GM12878 (cell line): ENCODE measurements at regions not wholly inside any gene's neighbourhood (a gene's known extent, or its start where the extent isn't known, plus 50 kb on each side); places are given as distances from the start of the nearest gene placed in this dataset.

ENCODE experiments used
- ATAC-seq: fragments of 200-7000 bp; cut with Tn5 transposase; 3 replicates; pipeline ENCODE4 v1.9.1; 2020; ENCODE audit warnings: mild to moderate bottlenecking, moderate library complexity
- BruUV-seq: library from RNA; stranded (reverse); fragments of 400-500 nt; replicated peaks from 2 replicates; lab custom pipeline; 2021; lab: Mats Ljungman, UMichigan
- CTCF ChIA-PET: fragments of 300-600 bp; sonication (Branson Sonifier 250); formaldehyde crosslinking; extraction: SDS; loops from one replicate; lab custom pipeline; 2021; ENCODE audit warnings: inconsistent platforms; lab: Yijun Ruan, JAX
- POLR2A ChIA-PET: fragments of 350-600 bp; formaldehyde crosslinking; extraction: SDS; loops from one replicate; lab custom pipeline; 2021; ENCODE audit warnings: inconsistent platforms; lab: Charles Lee
- RAD21 ChIA-PET: fragments of 300-600 bp; sonication (Branson Sonifier 250); formaldehyde crosslinking; loops from one replicate; lab custom pipeline; 2023; ENCODE audit warnings: antibody characterized with exemption; ENCODE audit not compliant: unreplicated experiment; lab: Charles Lee
- SMC1A ChIA-PET: fragments of 300-600 bp; sonication (Branson Sonifier 250); formaldehyde crosslinking; loops from one replicate; lab custom pipeline; 2023; ENCODE audit not compliant: unreplicated experiment, uncharacterized antibody; lab: Charles Lee
- DNase-seq: peaks from one replicate; pipeline ENCODE4 v3.0.0-alpha.2; 2011; ENCODE audit warnings: low read depth, low spot score
- FAIRE-seq: peaks from 3 replicates; lab custom pipeline; 2011; peaks lifted over from hg19 to GRCh38; lab: Jason Lieb, UNC
- H2AFZ ChIP-seq: 2 replicates; pipeline ENCODE4 v1.6.0; 2011; ENCODE audit warnings: low read depth, low read length, control low read depth; ENCODE audit not compliant: control insufficient read depth
- H3K27ac ChIP-seq: 2 replicates; pipeline ENCODE4 v1.5.1; 2011; ENCODE audit warnings: control low read depth; ENCODE audit not compliant: control insufficient read depth, insufficient read depth
- H3K27me3 ChIP-seq, 2 experiments: replicated peaks in 1 of 2; 2 replicates each; pipeline versions ENCODE4 v1.6.0 to v1.6.1; 2011; ENCODE audit warnings: low read length in 1 of 2; ENCODE audit not compliant: control insufficient read depth in 2 of 2, insufficient read depth in 2 of 2
- H3K36me3 ChIP-seq, 2 experiments: 2 replicates each; pipeline ENCODE4 v1.5.1; 2011; ENCODE audit warnings: low read length in 1 of 2; ENCODE audit not compliant: control insufficient read depth in 2 of 2, insufficient read depth in 2 of 2
- H3K4me1 ChIP-seq: 2 replicates; pipeline ENCODE4 v1.6.1; 2011; ENCODE audit warnings: mild to moderate bottlenecking, low read length, moderate library complexity, mixed read lengths; ENCODE audit not compliant: control insufficient read depth, insufficient read depth
- H3K4me2 ChIP-seq: 2 replicates; pipeline ENCODE4 v1.6.0; 2011; ENCODE audit warnings: control low read depth; ENCODE audit not compliant: control insufficient read depth, insufficient read depth
- H3K4me3 ChIP-seq: fragments of 200-600 bp; sonication (generic); 2 replicates; pipeline ENCODE4 v1.5.1; 2016
- H3K79me2 ChIP-seq: 2 replicates; pipeline ENCODE4 v1.6.0; 2011; ENCODE audit warnings: low read length; ENCODE audit not compliant: control insufficient read depth, insufficient read depth
- H3K9ac ChIP-seq: 2 replicates; pipeline ENCODE4 v1.8.0; 2011; ENCODE audit warnings: low read length, control low read depth, mixed read lengths; ENCODE audit not compliant: control insufficient read depth, insufficient read depth
- H3K9me3 ChIP-seq: replicated peaks from 3 replicates; pipeline ENCODE4 v1.5.1; 2011; ENCODE audit warnings: mild to moderate bottlenecking, low read length; ENCODE audit not compliant: control insufficient read depth, insufficient read depth
- H4K20me1 ChIP-seq: 2 replicates; pipeline ENCODE4 v1.6.0; 2011; ENCODE audit not compliant: control insufficient read depth, insufficient read depth
- CREB1 ChIP-seq: IDR thresholded peaks from 2 replicates; pipeline ENCODE4 v1.6.1; 2012; ENCODE audit warnings: low read depth, mild to moderate bottlenecking, inconsistent platforms
- JUNB ChIP-seq: IDR thresholded peaks from 2 replicates; pipeline ENCODE4 v1.6.1; 2016; ENCODE audit warnings: antibody characterized with exemption, mild to moderate bottlenecking
- WGBS: methylation state at CpG from one replicate; pipeline ENCODE4 v1.1.6; 2016; ENCODE audit warnings: low lambda C conversion rate; ENCODE audit not compliant: insufficient replicate concordance, insufficient coverage; ENCODE audit errors: missing lambda C conversion rate; 5-methylcytosine and 5-hydroxymethylcytosine counted together
- in situ Hi-C: fragments of 300-500 bp; cut with MboI; formaldehyde crosslinking; loops from 9 replicates; pipeline ENCODE4 v1.14.3; 2018; ENCODE audit warnings: mixed read lengths
- intact Hi-C: fragments of 100-400 bp; cut with micrococcal nuclease; formaldehyde crosslinking; loops from one replicate; pipeline ENCODE4 v1.14.2; 2022; ENCODE audit not compliant: unreplicated experiment
- TF ChIP-seq, protein P1 (sequence below): fragments of 450-650 bp; formaldehyde crosslinking; IDR thresholded peaks from 2 replicates; pipeline ENCODE4 v1.4.0; 2020; ENCODE audit warnings: mild to moderate bottlenecking, moderate library complexity

DNA sequence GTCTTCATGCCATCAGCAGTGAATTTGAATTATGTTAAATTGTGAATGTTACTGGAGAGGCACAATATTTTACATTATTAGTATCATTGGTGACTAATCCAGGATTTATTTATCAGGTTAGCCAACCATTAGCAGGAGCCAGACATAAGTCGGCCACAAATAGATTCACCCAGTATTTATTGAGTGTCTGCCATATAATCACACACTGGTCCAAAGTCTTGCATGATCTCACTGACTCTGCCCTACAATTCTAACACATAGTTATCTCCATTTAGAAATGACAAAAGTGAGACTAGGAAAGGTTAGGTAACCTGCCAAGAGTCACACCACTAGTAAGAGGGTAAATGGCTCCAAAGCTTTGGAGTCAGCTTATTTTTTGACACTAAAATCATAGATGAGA, 179.6 kb downstream of the BLID start (continued):
- no peak for TF ChIP-seq CREB1
- TF ChIP-seq, all 136 proteins: peak for 0

DNA sequence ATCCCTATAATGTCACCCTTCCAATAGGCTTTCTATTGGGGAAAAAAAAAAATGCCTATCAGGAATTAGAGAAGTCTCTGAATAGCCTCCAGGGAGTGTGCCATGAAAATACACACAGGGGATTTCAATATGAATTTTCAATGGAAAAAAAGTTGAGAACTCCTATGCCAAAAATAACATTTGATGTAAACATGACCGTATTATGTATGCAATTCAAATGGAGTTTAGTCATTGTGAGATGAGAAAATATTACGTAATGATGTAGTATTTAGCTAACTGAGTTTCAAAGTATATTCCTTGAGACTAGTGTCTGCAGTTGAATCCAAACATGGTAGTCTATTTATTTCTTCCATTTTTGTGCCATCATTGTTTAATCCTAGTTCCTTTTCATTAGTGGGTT, 182.3 kb downstream of the BLID start:
- intact Hi-C loops = no loop called here
- in situ Hi-C loops = no loop called here
- CTCF ChIA-PET = no interaction called here
- SMC1A ChIA-PET = no interaction called here
- POLR2A ChIA-PET = no interaction called here
- Histone ChIP-seq H3K4me1 (peaks cover 3% of the 10 kb centered on the region; the same call in 1 of the 2 replicates), H3K36me3 (no peaks in the 10 kb centered on the region), H3K27ac (no peak overlapping the region), H3K27me3 (no peaks in the 10 kb centered on the region), H2AFZ (no peak overlapping the region), H3K4me2 (no peak overlapping the region), H3K79me2 (no peaks in the 10 kb centered on the region), H3K4me3 (no peak overlapping the region), H3K9ac (no peak overlapping the region), H3K9me3 (no peaks in the 10 kb centered on the region), H4K20me1 (no peaks in the 10 kb centered on the region)
- no peak for ATAC-seq
- TF ChIP-seq, protein P1, sequence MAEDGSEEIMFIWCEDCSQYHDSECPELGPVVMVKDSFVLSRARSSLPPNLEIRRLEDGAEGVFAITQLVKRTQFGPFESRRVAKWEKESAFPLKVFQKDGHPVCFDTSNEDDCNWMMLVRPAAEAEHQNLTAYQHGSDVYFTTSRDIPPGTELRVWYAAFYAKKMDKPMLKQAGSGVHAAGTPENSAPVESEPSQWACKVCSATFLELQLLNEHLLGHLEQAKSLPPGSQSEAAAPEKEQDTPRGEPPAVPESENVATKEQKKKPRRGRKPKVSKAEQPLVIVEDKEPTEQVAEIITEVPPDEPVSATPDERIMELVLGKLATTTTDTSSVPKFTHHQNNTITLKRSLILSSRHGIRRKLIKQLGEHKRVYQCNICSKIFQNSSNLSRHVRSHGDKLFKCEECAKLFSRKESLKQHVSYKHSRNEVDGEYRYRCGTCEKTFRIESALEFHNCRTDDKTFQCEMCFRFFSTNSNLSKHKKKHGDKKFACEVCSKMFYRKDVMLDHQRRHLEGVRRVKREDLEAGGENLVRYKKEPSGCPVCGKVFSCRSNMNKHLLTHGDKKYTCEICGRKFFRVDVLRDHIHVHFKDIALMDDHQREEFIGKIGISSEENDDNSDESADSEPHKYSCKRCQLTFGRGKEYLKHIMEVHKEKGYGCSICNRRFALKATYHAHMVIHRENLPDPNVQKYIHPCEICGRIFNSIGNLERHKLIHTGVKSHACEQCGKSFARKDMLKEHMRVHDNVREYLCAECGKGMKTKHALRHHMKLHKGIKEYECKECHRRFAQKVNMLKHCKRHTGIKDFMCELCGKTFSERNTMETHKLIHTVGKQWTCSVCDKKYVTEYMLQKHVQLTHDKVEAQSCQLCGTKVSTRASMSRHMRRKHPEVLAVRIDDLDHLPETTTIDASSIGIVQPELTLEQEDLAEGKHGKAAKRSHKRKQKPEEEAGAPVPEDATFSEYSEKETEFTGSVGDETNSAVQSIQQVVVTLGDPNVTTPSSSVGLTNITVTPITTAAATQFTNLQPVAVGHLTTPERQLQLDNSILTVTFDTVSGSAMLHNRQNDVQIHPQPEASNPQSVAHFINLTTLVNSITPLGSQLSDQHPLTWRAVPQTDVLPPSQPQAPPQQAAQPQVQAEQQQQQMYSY = no peak
- 0 out of 2 replicates have a peak, but pooled peaks have one; percentile 19 for TF ChIP-seq JUNB
- no peak for FAIRE-seq
- WGBS = 6% methylated on average over 2 of the region's 2 CpGs
- DNase-seq = no peak
- RAD21 ChIA-PET = no interaction called here
- BruUV-seq = no TSS peak
